Trophoblast cell (in vitro differentiated cells and primary cell): ENCODE measurements at regions not wholly inside any gene's neighbourhood (a gene's known extent, or its start where the extent isn't known, plus 50 kb on each side); places are given as distances from the start of the nearest gene placed in this dataset.
A peak's percentile ranks its signal among the peaks of the same experiment; 100 is the strongest.

Source experiments
- DNase-seq, 2 donors: peaks; one replicate each; pipeline ENCODE4 v3.0.0-alpha.2; 2016
- H2AFZ ChIP-seq: 2 replicates; pipeline ENCODE4 v1.6.1; 2013; ENCODE audit warnings: low read length, moderate library complexity, mild to moderate bottlenecking; ENCODE audit not compliant: insufficient read depth, poor library complexity
- H2AK5ac ChIP-seq: 2 replicates; pipeline ENCODE4 v1.6.1; 2013; ENCODE audit warnings: mild to moderate bottlenecking, low read length
- H2BK120ac ChIP-seq: 2 replicates; pipeline ENCODE4 v1.6.1; 2013; ENCODE audit warnings: low read length, mild to moderate bottlenecking, moderate library complexity; ENCODE audit not compliant: insufficient read depth, poor library complexity
- H2BK12ac ChIP-seq: 2 replicates; pipeline ENCODE4 v1.6.1; 2013; ENCODE audit warnings: mild to moderate bottlenecking, low read length, moderate library complexity
- H2BK5ac ChIP-seq: 2 replicates; pipeline ENCODE4 v1.6.1; 2013; ENCODE audit warnings: low read length, low read depth, moderate library complexity, mild to moderate bottlenecking; ENCODE audit not compliant: poor library complexity
- H3K14ac ChIP-seq: 2 replicates; pipeline ENCODE4 v1.6.1; 2013; ENCODE audit warnings: mild to moderate bottlenecking, low read length
- H3K18ac ChIP-seq: 2 replicates; pipeline ENCODE4 v1.6.1; 2013; ENCODE audit warnings: mild to moderate bottlenecking, low read length
- H3K23ac ChIP-seq: 2 replicates; pipeline ENCODE4 v1.6.1; 2013; ENCODE audit warnings: low read length
- H3K27ac ChIP-seq: 2 replicates; pipeline ENCODE4 v1.5.1; 2013; ENCODE audit warnings: low read depth, mild to moderate bottlenecking, inconsistent platforms, low read length, moderate library complexity
- H3K27me3 ChIP-seq: 2 replicates; pipeline ENCODE4 v1.6.1; 2013; ENCODE audit warnings: inconsistent platforms, mild to moderate bottlenecking, low read length, moderate library complexity; ENCODE audit not compliant: insufficient read depth
- H3K36me3 ChIP-seq, 2 experiments: 1 replicate in 1 of 2; 2 replicates in 1 of 2; pipeline ENCODE4 v1.6.1; 2013; ENCODE audit warnings: low read length in 2 of 2, mild to moderate bottlenecking in 2 of 2, moderate library complexity in 1 of 2; ENCODE audit not compliant: insufficient read depth in 2 of 2, control insufficient read depth in 1 of 2
- H3K4ac ChIP-seq: 2 replicates; pipeline ENCODE4 v1.6.1; 2013; ENCODE audit warnings: low read depth, mild to moderate bottlenecking, low read length, moderate library complexity
- H3K4me1 ChIP-seq, 2 experiments: 1 replicate in 1 of 2; 2 replicates in 1 of 2; pipeline ENCODE4 v1.6.1; 2013; ENCODE audit warnings: low read length in 2 of 2, mild to moderate bottlenecking in 2 of 2, moderate library complexity in 1 of 2; ENCODE audit not compliant: insufficient read depth in 2 of 2, control insufficient read depth in 1 of 2
- H3K4me2 ChIP-seq: 2 replicates; pipeline ENCODE4 v1.6.1; 2013; ENCODE audit warnings: inconsistent platforms, mild to moderate bottlenecking, low read length, moderate library complexity
- H3K4me3 ChIP-seq: 2 replicates; pipeline ENCODE4 v1.5.1; 2013; ENCODE audit warnings: mild to moderate bottlenecking, low read depth, low read length, inconsistent platforms
- H3K79me1 ChIP-seq: one replicate; pipeline ENCODE4 v1.6.1; 2013; ENCODE audit warnings: low read length
- H3K79me2 ChIP-seq: 2 replicates; pipeline ENCODE4 v1.6.1; 2013; ENCODE audit warnings: low read length, mild to moderate bottlenecking; ENCODE audit not compliant: control insufficient read depth, insufficient read depth, poor library complexity
- H3K9ac ChIP-seq: 2 replicates; pipeline ENCODE4 v1.6.1; 2013; ENCODE audit warnings: mild to moderate bottlenecking, low read length
- H3K9me3 ChIP-seq: 2 replicates; pipeline ENCODE4 v1.6.1; 2013; ENCODE audit warnings: low read depth, mild to moderate bottlenecking, control low read depth, inconsistent platforms, low read length; ENCODE audit not compliant: insufficient read depth
- H4K12ac ChIP-seq: 2 replicates; pipeline ENCODE4 v1.6.1; 2013; ENCODE audit warnings: low read depth, mild to moderate bottlenecking, low read length, moderate library complexity
- H4K8ac ChIP-seq: 2 replicates; pipeline ENCODE4 v1.6.1; 2013; ENCODE audit warnings: low read depth, mild to moderate bottlenecking, low read length, moderate library complexity
- H4K91ac ChIP-seq: one replicate; pipeline ENCODE4 v1.6.1; 2013; ENCODE audit warnings: low read depth, mild to moderate bottlenecking, low read length, moderate library complexity
- WGBS: extraction: QIAGEN DNeasy Blood & Tissue Kit; methylation state at CpG from one replicate; pipeline ENCODE4 v1.1.7; 2013; ENCODE audit warnings: missing lambda C conversion rate; ENCODE audit not compliant: insufficient read length, insufficient coverage; ENCODE audit errors: extremely low coverage; 5-methylcytosine and 5-hydroxymethylcytosine counted together

DNA sequence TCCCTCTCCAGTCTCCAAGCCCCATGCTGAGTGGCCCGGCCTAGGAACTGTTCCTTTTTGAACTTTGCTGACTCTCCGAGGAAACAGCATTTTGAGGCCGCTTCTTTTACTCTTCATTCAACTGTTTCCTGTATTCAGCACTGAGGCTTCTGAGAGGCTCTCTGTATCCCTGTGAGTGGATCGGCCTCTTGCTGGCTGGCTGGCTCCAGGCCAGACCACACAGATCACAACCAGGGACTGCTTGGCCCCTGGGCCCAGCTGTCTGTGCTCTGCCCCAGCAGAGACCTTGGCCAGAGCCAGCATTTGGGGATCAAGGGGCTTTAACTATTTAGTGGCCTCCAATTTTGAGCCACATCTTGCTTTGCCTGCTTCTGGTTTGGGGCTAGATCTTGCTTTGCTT is 75.6 kb upstream of the KL start:
- H2BK5ac ChIP-seq, result no peak overlapping the region

DNA sequence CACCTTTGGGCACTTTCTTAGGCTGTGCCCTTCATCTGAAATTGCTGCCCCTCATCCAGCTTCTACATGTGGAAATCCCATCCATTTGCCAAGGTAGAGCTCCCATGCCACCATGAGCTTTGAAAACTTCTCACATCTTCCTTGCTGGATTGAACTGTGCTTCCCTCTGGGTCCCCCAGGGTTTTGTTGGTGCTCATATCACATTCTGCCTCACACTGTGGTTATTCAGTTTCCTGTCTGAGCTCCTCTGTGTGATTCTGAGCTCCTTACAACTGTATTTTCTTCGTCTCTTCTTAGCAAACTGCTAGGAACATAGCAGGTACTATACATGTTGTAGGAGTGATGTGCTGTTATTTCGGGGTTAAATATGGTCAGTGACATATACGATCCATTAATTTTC is 74.9 kb upstream of the KL start:
- H4K12ac ChIP-seq, result no peak overlapping the region
- H3K9me3 ChIP-seq, result peaks cover 3% of the 10 kb centered on the region
- H3K18ac ChIP-seq, result no peak overlapping the region
- no peaks in the 10 kb centered on the region for H3K4me1 ChIP-seq
- H2BK5ac ChIP-seq, result no peak overlapping the region
- no peak overlapping the region for H2AFZ ChIP-seq
- H2BK12ac ChIP-seq, result no peak overlapping the region
- no peak overlapping the region for H3K4me2 ChIP-seq
- H3K23ac ChIP-seq, result no peak overlapping the region
- no peak overlapping the region for H3K4ac ChIP-seq
- no peak overlapping the region for H3K27ac ChIP-seq
- no peaks in the 10 kb centered on the region for H3K79me2 ChIP-seq
- no peak overlapping the region for H3K9ac ChIP-seq
- DNase-seq, result no peak
- no CpG with 5 or more reads among the region's 3 CpGs for WGBS
- no peak overlapping the region for H4K91ac ChIP-seq
- no peak overlapping the region for H3K4me3 ChIP-seq
- no peaks in the 10 kb centered on the region for H3K27me3 ChIP-seq
- no peak overlapping the region for H3K14ac ChIP-seq
- H2AK5ac ChIP-seq, result no peak overlapping the region
- H4K8ac ChIP-seq, result no peak overlapping the region
- no peaks in the 10 kb centered on the region for H3K79me1 ChIP-seq
- H3K36me3 ChIP-seq, result no peaks in the 10 kb centered on the region
- H2BK120ac ChIP-seq, result no peak overlapping the region

More for the DNA sequence above, 75.6 kb upstream of the KL start:
- Histone ChIP-seq H3K18ac (no peak overlapping the region), H3K27me3 (no peaks in the 10 kb centered on the region), H3K14ac (no peak overlapping the region), H3K4me3 (no peak overlapping the region), H3K36me3 (no peaks in the 10 kb centered on the region), H3K4me1 (no peaks in the 10 kb centered on the region), H2AFZ (no peak overlapping the region), H3K4ac (no peak overlapping the region), H3K79me2 (no peaks in the 10 kb centered on the region), H3K4me2 (no peak overlapping the region), H2BK12ac (no peak overlapping the region), H3K9me3 (peaks cover 5% of the 10 kb centered on the region), H2BK120ac (no peak overlapping the region), H4K91ac (no peak overlapping the region), H3K9ac (no peak overlapping the region), H4K12ac (no peak overlapping the region), H3K23ac (no peak overlapping the region), H3K27ac (no peak overlapping the region), H3K79me1 (no peaks in the 10 kb centered on the region), H4K8ac (no peak overlapping the region), H2AK5ac (no peak overlapping the region)
- WGBS, result no CpG with 5 or more reads among the region's 4 CpGs
- no peak for DNase-seq

DNA sequence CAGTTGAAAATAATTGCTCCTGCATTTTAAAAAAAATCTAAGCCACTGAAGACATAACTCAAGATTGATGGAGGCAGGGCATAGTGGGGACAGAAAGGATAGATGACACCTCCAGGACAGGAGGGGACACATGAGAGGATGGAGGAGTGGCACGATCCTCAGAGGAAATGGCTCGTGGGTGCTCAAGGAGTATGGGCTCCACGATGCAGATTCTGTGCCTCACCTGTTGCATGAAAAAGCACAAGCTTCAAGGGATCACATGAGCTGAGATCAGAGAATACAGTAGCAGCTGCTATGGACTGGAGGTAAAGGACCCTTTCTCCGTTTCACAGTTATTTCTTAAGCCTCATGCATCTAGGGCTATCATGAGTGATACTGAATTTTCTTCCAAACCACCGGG is 69.7 kb upstream of the KL start:
- Histone ChIP-seq H2AK5ac (no peak overlapping the region), H2AFZ (no peak overlapping the region), H4K8ac (no peak overlapping the region), H4K91ac (no peak overlapping the region), H3K9me3 (no peaks in the 10 kb centered on the region), H3K9ac (no peak overlapping the region), H3K4me3 (no peak overlapping the region), H3K27ac (no peak overlapping the region), H3K4me1 (no peaks in the 10 kb centered on the region), H3K27me3 (no peaks in the 10 kb centered on the region), H3K4me2 (no peak overlapping the region), H3K4ac (no peak overlapping the region), H2BK120ac (no peak overlapping the region), H3K23ac (no peak overlapping the region), H2BK5ac (no peak overlapping the region), H4K12ac (no peak overlapping the region), H3K36me3 (no peaks in the 10 kb centered on the region), H3K79me2 (no peaks in the 10 kb centered on the region), H3K14ac (no peak overlapping the region), H2BK12ac (no peak overlapping the region), H3K79me1 (no peaks in the 10 kb centered on the region), H3K18ac (no peak overlapping the region)
- WGBS, result no CpG with 5 or more reads among the region's 5 CpGs
- DNase-seq, result no peak

DNA sequence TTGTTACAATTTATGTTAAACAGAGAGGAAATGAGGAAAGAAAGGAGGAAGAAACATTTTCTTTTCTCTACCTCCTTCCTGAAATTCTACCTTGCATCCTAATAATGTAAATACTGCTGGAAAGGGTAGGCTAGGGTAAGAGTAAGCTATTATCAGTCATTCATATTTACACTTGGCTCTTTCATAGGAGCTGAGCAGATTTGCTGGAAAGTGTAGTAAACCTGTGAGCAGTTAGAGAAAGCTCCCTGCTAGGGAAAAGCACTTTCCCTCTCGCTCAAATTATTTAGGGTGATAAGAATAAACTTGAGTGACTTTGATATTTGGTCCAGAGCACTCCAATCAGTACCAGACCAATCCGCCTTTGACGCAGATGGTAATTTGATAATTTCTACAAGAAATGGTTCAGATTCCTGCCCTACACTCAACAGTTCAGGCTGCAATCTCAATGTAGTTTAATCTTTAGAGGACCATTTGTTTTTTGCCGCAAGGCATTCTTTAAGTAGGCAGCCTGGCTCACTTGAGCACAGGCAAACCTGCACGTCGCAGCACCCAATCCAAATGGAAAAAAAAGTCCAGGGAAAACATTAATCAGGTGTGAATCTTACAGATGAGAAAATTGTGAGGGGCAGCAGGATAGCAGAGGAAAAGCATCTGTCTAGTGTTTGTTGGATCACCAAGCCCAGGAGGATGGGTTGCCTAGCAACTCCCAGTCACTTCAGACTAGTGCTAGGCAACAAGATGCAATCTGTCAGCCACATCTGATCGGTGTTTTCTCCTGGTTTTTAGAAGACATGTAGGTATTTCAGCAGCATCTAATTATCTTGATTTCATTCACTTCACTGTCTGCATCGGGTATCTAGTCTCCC is 68.6 kb upstream of the KL start:
- no peak overlapping the region for H2BK12ac ChIP-seq
- no CpG with 5 or more reads among the region's 8 CpGs for WGBS

More for the DNA sequence above, 68.6 kb upstream of the KL start:
- no peaks in the 10 kb centered on the region for H3K79me2 ChIP-seq
- no peak overlapping the region for H3K9ac ChIP-seq
- H2BK5ac ChIP-seq, result no peak overlapping the region
- H4K12ac ChIP-seq, result no peak overlapping the region
- H3K9me3 ChIP-seq, result no peaks in the 10 kb centered on the region
- H2AFZ ChIP-seq, result no peak overlapping the region
- H4K8ac ChIP-seq, result no peak overlapping the region
- H3K23ac ChIP-seq, result no peak overlapping the region
- no peak overlapping the region for H3K4ac ChIP-seq
- H3K79me1 ChIP-seq, result no peaks in the 10 kb centered on the region
- no peaks in the 10 kb centered on the region for H3K27me3 ChIP-seq
- H3K4me2 ChIP-seq, result no peak overlapping the region
- no peaks in the 10 kb centered on the region for H3K4me1 ChIP-seq
- H3K27ac ChIP-seq, result no peak overlapping the region
- H3K18ac ChIP-seq, result no peak overlapping the region
- no peak overlapping the region for H3K4me3 ChIP-seq
- no peak overlapping the region for H2BK120ac ChIP-seq
- DNase-seq, result peak in 1 of 2 donors; percentile 28
- H3K36me3 ChIP-seq, result no peaks in the 10 kb centered on the region
- no peak overlapping the region for H4K91ac ChIP-seq
- H3K14ac ChIP-seq, result no peak overlapping the region
- H2AK5ac ChIP-seq, result no peak overlapping the region
